ENCODE measurements at regions not wholly inside any gene's neighbourhood (a gene's known extent, or its start where the extent isn't known, plus 50 kb on each side); places are given as distances from the start of the nearest gene placed in this dataset.

- TF ChIP-seq SP1 (IDR thresholded peaks at IDR 0.05) = no peak
- no peak for TF ChIP-seq RXRA (IDR thresholded peaks at IDR 0.05)
- TF ChIP-seq CTCF (IDR thresholded peaks at IDR 0.05; ENCODE audit: low read depth, low read length, missing input control) = no peak
- TF ChIP-seq RAD21 (IDR thresholded peaks at IDR 0.05) = no peak
- TF ChIP-seq, protein P1, sequence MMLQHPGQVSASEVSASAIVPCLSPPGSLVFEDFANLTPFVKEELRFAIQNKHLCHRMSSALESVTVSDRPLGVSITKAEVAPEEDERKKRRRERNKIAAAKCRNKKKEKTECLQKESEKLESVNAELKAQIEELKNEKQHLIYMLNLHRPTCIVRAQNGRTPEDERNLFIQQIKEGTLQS (IDR thresholded peaks at IDR 0.05) = no peak
- TF ChIP-seq EGR1 (IDR thresholded peaks at IDR 0.05; ENCODE audit: low read depth in 2 of 2) = no peak
- no peak for TF ChIP-seq FOXA2 (IDR thresholded peaks at IDR 0.05)
- no peak for TF ChIP-seq JUND (IDR thresholded peaks at IDR 0.05)
- no peak for TF ChIP-seq NR2F2 (IDR thresholded peaks at IDR 0.05)
- no peak for TF ChIP-seq HNF4A (conservative IDR thresholded peaks at IDR 0.05)
- TF ChIP-seq TAF1 (conservative IDR thresholded peaks at IDR 0.05) = no peak
- no peak for TF ChIP-seq GABPA (IDR thresholded peaks at IDR 0.05 in 1 of 2, conservative IDR thresholded peaks at IDR 0.05 in 1 of 2)
- no peak for TF ChIP-seq MAX (IDR thresholded peaks at IDR 0.05)
- TF ChIP-seq HNF4G (IDR thresholded peaks at IDR 0.05) = no peak
- TF ChIP-seq, protein P2, sequence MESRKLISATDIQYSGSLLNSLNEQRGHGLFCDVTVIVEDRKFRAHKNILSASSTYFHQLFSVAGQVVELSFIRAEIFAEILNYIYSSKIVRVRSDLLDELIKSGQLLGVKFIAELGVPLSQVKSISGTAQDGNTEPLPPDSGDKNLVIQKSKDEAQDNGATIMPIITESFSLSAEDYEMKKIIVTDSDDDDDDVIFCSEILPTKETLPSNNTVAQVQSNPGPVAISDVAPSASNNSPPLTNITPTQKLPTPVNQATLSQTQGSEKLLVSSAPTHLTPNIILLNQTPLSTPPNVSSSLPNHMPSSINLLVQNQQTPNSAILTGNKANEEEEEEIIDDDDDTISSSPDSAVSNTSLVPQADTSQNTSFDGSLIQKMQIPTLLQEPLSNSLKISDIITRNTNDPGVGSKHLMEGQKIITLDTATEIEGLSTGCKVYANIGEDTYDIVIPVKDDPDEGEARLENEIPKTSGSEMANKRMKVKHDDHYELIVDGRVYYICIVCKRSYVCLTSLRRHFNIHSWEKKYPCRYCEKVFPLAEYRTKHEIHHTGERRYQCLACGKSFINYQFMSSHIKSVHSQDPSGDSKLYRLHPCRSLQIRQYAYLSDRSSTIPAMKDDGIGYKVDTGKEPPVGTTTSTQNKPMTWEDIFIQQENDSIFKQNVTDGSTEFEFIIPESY (IDR thresholded peaks at IDR 0.05) = no peak
- no peak for TF ChIP-seq YY1 (IDR thresholded peaks at IDR 0.05)
- TF ChIP-seq, protein P3, sequence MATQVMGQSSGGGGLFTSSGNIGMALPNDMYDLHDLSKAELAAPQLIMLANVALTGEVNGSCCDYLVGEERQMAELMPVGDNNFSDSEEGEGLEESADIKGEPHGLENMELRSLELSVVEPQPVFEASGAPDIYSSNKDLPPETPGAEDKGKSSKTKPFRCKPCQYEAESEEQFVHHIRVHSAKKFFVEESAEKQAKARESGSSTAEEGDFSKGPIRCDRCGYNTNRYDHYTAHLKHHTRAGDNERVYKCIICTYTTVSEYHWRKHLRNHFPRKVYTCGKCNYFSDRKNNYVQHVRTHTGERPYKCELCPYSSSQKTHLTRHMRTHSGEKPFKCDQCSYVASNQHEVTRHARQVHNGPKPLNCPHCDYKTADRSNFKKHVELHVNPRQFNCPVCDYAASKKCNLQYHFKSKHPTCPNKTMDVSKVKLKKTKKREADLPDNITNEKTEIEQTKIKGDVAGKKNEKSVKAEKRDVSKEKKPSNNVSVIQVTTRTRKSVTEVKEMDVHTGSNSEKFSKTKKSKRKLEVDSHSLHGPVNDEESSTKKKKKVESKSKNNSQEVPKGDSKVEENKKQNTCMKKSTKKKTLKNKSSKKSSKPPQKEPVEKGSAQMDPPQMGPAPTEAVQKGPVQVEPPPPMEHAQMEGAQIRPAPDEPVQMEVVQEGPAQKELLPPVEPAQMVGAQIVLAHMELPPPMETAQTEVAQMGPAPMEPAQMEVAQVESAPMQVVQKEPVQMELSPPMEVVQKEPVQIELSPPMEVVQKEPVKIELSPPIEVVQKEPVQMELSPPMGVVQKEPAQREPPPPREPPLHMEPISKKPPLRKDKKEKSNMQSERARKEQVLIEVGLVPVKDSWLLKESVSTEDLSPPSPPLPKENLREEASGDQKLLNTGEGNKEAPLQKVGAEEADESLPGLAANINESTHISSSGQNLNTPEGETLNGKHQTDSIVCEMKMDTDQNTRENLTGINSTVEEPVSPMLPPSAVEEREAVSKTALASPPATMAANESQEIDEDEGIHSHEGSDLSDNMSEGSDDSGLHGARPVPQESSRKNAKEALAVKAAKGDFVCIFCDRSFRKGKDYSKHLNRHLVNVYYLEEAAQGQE (IDR thresholded peaks at IDR 0.05) = no peak
- no peak for TF ChIP-seq FOXA1 (IDR thresholded peaks at IDR 0.05)
- Histone ChIP-seq H3K9ac (ENCODE audit: low read depth in 1 of 2, low read length in 2 of 2) (no peak overlapping the region), H3K4me3 (ENCODE audit: low read depth in 1 of 3, low read length in 3 of 3) (no peak overlapping the region), H3K9me3 (ENCODE audit: control insufficient read depth in 4 of 4, low read length in 3 of 4) (no peaks in the 10 kb centered on the region), H3K27me3 (ENCODE audit: control insufficient read depth in 4 of 4, insufficient read depth in 4 of 4, low read length in 3 of 4) (no peaks in the 10 kb centered on the region), H3K27ac (ENCODE audit: low read depth in 1 of 2, low read length in 2 of 2) (no peak overlapping the region), H3K36me3 (ENCODE audit: control insufficient read depth in 4 of 4, insufficient read depth in 3 of 4, low read depth in 1 of 4, low read length in 3 of 4) (no peaks in the 10 kb centered on the region), H3K4me1 (ENCODE audit: control insufficient read depth in 4 of 4, insufficient read depth in 4 of 4, low read length in 3 of 4) (peaks cover 0 to 1% (median 0%) of the 10 kb centered on the region in 4 donors)
- no peak for DNase-seq (ENCODE audit: low spot score)
- 64% methylated on average over 8 of the region's 8 CpGs for whole genome bisulfite sequencing
These were observed 119.5 kb upstream of the LIMCH1 start for GRCh38 chr4:41418444-41418843.
